OCI-LY3 (cell line): ENCODE measurements at regions not wholly inside any gene's neighbourhood (a gene's known extent, or its start where the extent isn't known, plus 50 kb on each side); places are given as distances from the start of the nearest gene placed in this dataset.

Source experiments
- H2AFZ ChIP-seq: fragments of 200-600, 300-600 bp; shearing (Covaris generic); 2 replicates; pipeline ENCODE4 v1.6.0; 2014; ENCODE audit warnings: antibody characterized with exemption, low read depth, low read length
- H3K27ac ChIP-seq: fragments of 200-600, 300-600 bp; sonication (generic); 2 replicates; pipeline ENCODE4 v1.5.1; 2014; ENCODE audit warnings: mild to moderate bottlenecking, low read length, moderate library complexity, mixed read lengths
- H3K27me3 ChIP-seq: fragments of 200-600, 300-600 bp; sonication (generic); 2 replicates; pipeline ENCODE4 v1.6.1; 2014; ENCODE audit warnings: low read depth, low read length, mixed read lengths
- H3K36me3 ChIP-seq: fragments of 200-600, 300-600 bp; sonication (generic); replicated peaks from 2 replicates; pipeline ENCODE3; 2014; ENCODE audit warnings: low read depth, low read length, mixed read lengths
- H3K4me1 ChIP-seq: fragments of 300-600, 200-600 bp; sonication (generic); 2 replicates; pipeline ENCODE4 v1.6.1; 2014; ENCODE audit warnings: low read length, mixed read lengths
- H3K4me2 ChIP-seq: fragments of 200-600, 300-600 bp; sonication (generic); 2 replicates; pipeline ENCODE4 v1.6.1; 2014; ENCODE audit warnings: low read length, mixed read lengths
- H3K4me3 ChIP-seq: fragments of 300-600, 200-600 bp; sonication (generic); 2 replicates; pipeline ENCODE4 v1.5.1; 2014; ENCODE audit warnings: antibody characterized with exemption, mild to moderate bottlenecking, low read length, moderate library complexity
- H3K79me2 ChIP-seq: fragments of 300-600, 200-600 bp; shearing (Covaris generic); 2 replicates; pipeline ENCODE4 v1.6.1; 2014; ENCODE audit warnings: mild to moderate bottlenecking, low read length, mixed read lengths
- H3K9ac ChIP-seq: fragments of 300-600, 200-600 bp; shearing (Covaris generic); 2 replicates; pipeline ENCODE4 v1.6.0; 2014; ENCODE audit warnings: mild to moderate bottlenecking, low read length, moderate library complexity
- H3K9me3 ChIP-seq: fragments of 200-600, 300-600 bp; shearing (Covaris generic); 2 replicates; pipeline ENCODE4 v1.6.1; 2014; ENCODE audit warnings: low read length, mixed read lengths; ENCODE audit not compliant: insufficient read depth
- H4K20me1 ChIP-seq: fragments of 200-600, 300-600 bp; sonication (generic); 2 replicates; pipeline ENCODE4 v1.6.1; 2016; ENCODE audit warnings: low read length, mixed read lengths; ENCODE audit not compliant: insufficient read depth
- CTCF ChIP-seq: fragments of 200-600, 300-600 bp; sonication (generic); IDR thresholded peaks from 2 replicates; pipeline ENCODE4 v1.5.1; 2014; ENCODE audit warnings: antibody characterized with exemption, low read length, low read depth
- EZH2phosphoT487 ChIP-seq: fragments of 200-600 bp; shearing (Covaris generic); IDR thresholded peaks from 2 replicates; pipeline ENCODE4 v1.6.1; 2018; ENCODE audit warnings: antibody characterized with exemption, mixed run types, low read depth

GRCh38 chr2:123811846-123812245 lies 213.2 kb upstream of the CNTNAP5 start:
- no peaks in the 10 kb centered on the region for H3K27me3 ChIP-seq
- no peaks in the 10 kb centered on the region for H4K20me1 ChIP-seq
- no peaks in the 10 kb centered on the region for H3K36me3 ChIP-seq
- no peaks in the 10 kb centered on the region for H3K4me1 ChIP-seq
- H3K9ac ChIP-seq: no peak overlapping the region
- no peaks in the 10 kb centered on the region for H3K79me2 ChIP-seq
- no peak overlapping the region for H2AFZ ChIP-seq
- no peak overlapping the region for H3K27ac ChIP-seq
- H3K4me2 ChIP-seq: no peak overlapping the region
- H3K9me3 ChIP-seq: no peaks in the 10 kb centered on the region
- no peak overlapping the region for H3K4me3 ChIP-seq
- TF ChIP-seq EZH2phosphoT487 (no peak), CTCF (no peak)

- Histone ChIP-seq H3K27me3 (no peaks in the 10 kb centered on the region), H2AFZ (no peak overlapping the region), H3K4me3 (no peak overlapping the region), H3K36me3 (no peaks in the 10 kb centered on the region), H3K79me2 (no peaks in the 10 kb centered on the region), H3K4me1 (no peaks in the 10 kb centered on the region), H3K9ac (no peak overlapping the region), H4K20me1 (no peaks in the 10 kb centered on the region), H3K27ac (no peak overlapping the region), H3K9me3 (no peaks in the 10 kb centered on the region), H3K4me2 (no peak overlapping the region)
- TF ChIP-seq CTCF (no peak), EZH2phosphoT487 (no peak)
Observed at GRCh38 chr2:123816203-123816602, 208.9 kb upstream of the CNTNAP5 start.

GRCh38 chr2:123816928-123817327 lies 208.2 kb upstream of the CNTNAP5 start:
- Histone ChIP-seq H3K9me3 (no peaks in the 10 kb centered on the region), H3K27me3 (no peaks in the 10 kb centered on the region), H2AFZ (no peak overlapping the region), H3K79me2 (no peaks in the 10 kb centered on the region), H4K20me1 (no peaks in the 10 kb centered on the region), H3K36me3 (no peaks in the 10 kb centered on the region), H3K4me1 (no peaks in the 10 kb centered on the region), H3K27ac (no peak overlapping the region), H3K4me2 (no peak overlapping the region), H3K9ac (no peak overlapping the region), H3K4me3 (no peak overlapping the region)
- no peak for TF ChIP-seq EZH2phosphoT487
- no peak for TF ChIP-seq CTCF

- no peaks in the 10 kb centered on the region for H4K20me1 ChIP-seq
- H3K36me3 ChIP-seq: no peaks in the 10 kb centered on the region
- H3K79me2 ChIP-seq: no peaks in the 10 kb centered on the region
- no peak overlapping the region for H3K4me2 ChIP-seq
- H3K27ac ChIP-seq: no peak overlapping the region
- no peak overlapping the region for H3K4me3 ChIP-seq
- H3K27me3 ChIP-seq: no peaks in the 10 kb centered on the region
- no peaks in the 10 kb centered on the region for H3K9me3 ChIP-seq
- H3K9ac ChIP-seq: no peak overlapping the region
- TF ChIP-seq CTCF (no peak), EZH2phosphoT487 (no peak)
- no peaks in the 10 kb centered on the region for H3K4me1 ChIP-seq
- H2AFZ ChIP-seq: no peak overlapping the region
Observed at GRCh38 chr2:123826729-123827271, 198.3 kb upstream of the CNTNAP5 start.
